ENCODE measurements at regions not wholly inside any gene's neighbourhood (a gene's known extent, or its start where the extent isn't known, plus 50 kb on each side); places are given as distances from the start of the nearest gene placed in this dataset.

- H3K9me3 ChIP-seq (ENCODE audit: control insufficient read depth in 4 of 4, insufficient read depth in 3 of 4, low read length in 3 of 4) = no peaks in the 10 kb centered on the region
- H3K27ac ChIP-seq (ENCODE audit: low read depth in 1 of 2, low read length in 1 of 2) = no peak overlapping the region
- no peak for DNase-seq
- no peak overlapping the region for H3K9ac ChIP-seq (ENCODE audit: insufficient read depth in 1 of 2, low read length in 2 of 2)
- H3K4me1 ChIP-seq (ENCODE audit: control insufficient read depth in 5 of 5, insufficient read depth in 5 of 5, low read length in 5 of 5) = no peaks in the 10 kb centered on the region
- no peaks in the 10 kb centered on the region for H3K27me3 ChIP-seq (ENCODE audit: control insufficient read depth in 3 of 3, insufficient read depth in 3 of 3, low read length in 2 of 3)
- no peak for TF ChIP-seq CTCF (IDR thresholded peaks at IDR 0.05; ENCODE audit: control extremely low read depth, extremely low read depth)
- H3K36me3 ChIP-seq (ENCODE audit: control insufficient read depth in 4 of 4, insufficient read depth in 4 of 4, low read length in 4 of 4) = no peaks in the 10 kb centered on the region
- H3K4me3 ChIP-seq = no peak overlapping the region
- no peak for ATAC-seq (ENCODE audit: insufficient read depth, low FRiP score)
Measured at GRCh38 chr2:142805244-142805643, 72.2 kb upstream of the KYNU start.

GRCh38 chr2:142803158-142803557 is 74.3 kb upstream of the KYNU start:
- no peak for ATAC-seq (ENCODE audit: insufficient read depth, low FRiP score)
- no peak overlapping the region for H3K4me3 ChIP-seq

GRCh38 chr2:142796588-142796987 is 80.9 kb upstream of the KYNU start:
- Histone ChIP-seq H3K9ac (ENCODE audit: insufficient read depth in 1 of 2, low read length in 2 of 2) (no peak overlapping the region), H3K27ac (ENCODE audit: low read depth in 1 of 2, low read length in 1 of 2) (no peak overlapping the region), H3K9me3 (ENCODE audit: control insufficient read depth in 4 of 4, insufficient read depth in 3 of 4, low read length in 3 of 4) (no peaks in the 10 kb centered on the region), H3K4me3 (no peak overlapping the region), H3K27me3 (ENCODE audit: control insufficient read depth in 3 of 3, insufficient read depth in 3 of 3, low read length in 2 of 3) (no peaks in the 10 kb centered on the region), H3K4me1 (ENCODE audit: control insufficient read depth in 5 of 5, insufficient read depth in 5 of 5, low read length in 5 of 5) (no peaks in the 10 kb centered on the region), H3K36me3 (ENCODE audit: control insufficient read depth in 4 of 4, insufficient read depth in 4 of 4, low read length in 4 of 4) (no peaks in the 10 kb centered on the region)
- DNase-seq (no peak), ATAC-seq (ENCODE audit: insufficient read depth, low FRiP score) (no peak)
- TF ChIP-seq CTCF (IDR thresholded peaks at IDR 0.05; ENCODE audit: control extremely low read depth, extremely low read depth) = no peak
- 83 to 90% methylated on average over 1 of the region's 1 CpG for WGBS, 2 donors

More at GRCh38 chr2:142803158-142803557, 74.3 kb upstream of the KYNU start:
- TF ChIP-seq CTCF (IDR thresholded peaks at IDR 0.05; ENCODE audit: control extremely low read depth, extremely low read depth) = no peak
- no peak overlapping the region for H3K9ac ChIP-seq (ENCODE audit: insufficient read depth in 1 of 2, low read length in 2 of 2)
- DNase-seq = no peak
- H3K36me3 ChIP-seq (ENCODE audit: control insufficient read depth in 4 of 4, insufficient read depth in 4 of 4, low read length in 4 of 4) = no peaks in the 10 kb centered on the region
- H3K27me3 ChIP-seq (ENCODE audit: control insufficient read depth in 3 of 3, insufficient read depth in 3 of 3, low read length in 2 of 3) = no peaks in the 10 kb centered on the region
- no peaks in the 10 kb centered on the region for H3K9me3 ChIP-seq (ENCODE audit: control insufficient read depth in 4 of 4, insufficient read depth in 3 of 4, low read length in 3 of 4)
- H3K4me1 ChIP-seq (ENCODE audit: control insufficient read depth in 5 of 5, insufficient read depth in 5 of 5, low read length in 5 of 5) = no peaks in the 10 kb centered on the region
- H3K27ac ChIP-seq (ENCODE audit: low read depth in 1 of 2, low read length in 1 of 2) = no peak overlapping the region

- no peak for TF ChIP-seq CTCF (IDR thresholded peaks at IDR 0.05; ENCODE audit: control extremely low read depth, extremely low read depth)
- Histone ChIP-seq H3K4me3 (no peak overlapping the region), H3K9ac (ENCODE audit: insufficient read depth in 1 of 2, low read length in 2 of 2) (no peak overlapping the region), H3K27me3 (ENCODE audit: control insufficient read depth in 3 of 3, insufficient read depth in 3 of 3, low read length in 2 of 3) (no peaks in the 10 kb centered on the region), H3K36me3 (ENCODE audit: control insufficient read depth in 4 of 4, insufficient read depth in 4 of 4, low read length in 4 of 4) (no peaks in the 10 kb centered on the region), H3K27ac (ENCODE audit: low read depth in 1 of 2, low read length in 1 of 2) (no peak overlapping the region), H3K4me1 (ENCODE audit: control insufficient read depth in 5 of 5, insufficient read depth in 5 of 5, low read length in 5 of 5) (no peaks in the 10 kb centered on the region), H3K9me3 (ENCODE audit: control insufficient read depth in 4 of 4, insufficient read depth in 3 of 4, low read length in 3 of 4) (no peaks in the 10 kb centered on the region)
- DNase-seq = no peak
- ATAC-seq (ENCODE audit: insufficient read depth, low FRiP score) = no peak
- 59% methylated on average over 2 of the region's 2 CpGs for WGBS, 2 donors
Measured at GRCh38 chr2:142796161-142796560, 81.3 kb upstream of the KYNU start.
